Body of pancreas (tissue), 4 donors: ENCODE measurements at regions not wholly inside any gene's neighbourhood (a gene's known extent, or its start where the extent isn't known, plus 50 kb on each side); places are given as distances from the start of the nearest gene placed in this dataset.
A peak's percentile ranks its signal among the peaks of the same experiment; 100 is the strongest.

ENCODE experiments used
- ATAC-seq: fragments of 150-250 bp; one replicate; pipeline ENCODE4 v1.9.1; 2016
- DNase-seq, 4 donors: peaks; one replicate each; pipeline ENCODE4 v3.0.0-alpha.2; 2019
- H3K27ac ChIP-seq, 4 donors: fragments of 200-600 bp; sonication (generic); 1 replicate in 3 of 4; 2 replicates in 1 of 4; pipeline versions ENCODE4 v1.5.1 to v1.6.1; 2016 to 2019; ENCODE audit warnings: mild to moderate bottlenecking in 1 of 4, mixed read lengths in 1 of 4, moderate library complexity in 1 of 4
- H3K27me3 ChIP-seq, 2 donors: fragments of 200-600 bp; sonication (generic); one replicate each; pipeline ENCODE4 v1.6.0; 2016; ENCODE audit warnings: mild to moderate bottlenecking in 1 of 2
- H3K36me3 ChIP-seq, 2 donors: fragments of 200-600 bp; sonication (generic); replicated peaks in 1 of 2; 2 replicates each; pipeline ENCODE4 v1.5.1; 2016; ENCODE audit warnings: low read depth in 2 of 2; ENCODE audit not compliant: insufficient read depth in 1 of 2
- H3K4me1 ChIP-seq: fragments of 200-600 bp; sonication (generic); one replicate; pipeline ENCODE4 v1.6.0; 2016
- H3K4me3 ChIP-seq, 2 donors: fragments of 200-600 bp; sonication (generic); 1 replicate in 1 of 2; 2 replicates in 1 of 2; pipeline ENCODE4 v1.5.1; 2016 to 2019
- H3K9me3 ChIP-seq, 3 donors: fragments of 200-600 bp; sonication (generic); 1 replicate in 2 of 3; 2 replicates in 1 of 3; pipeline ENCODE4 v1.5.1; 2016
- POLR2A ChIP-seq, 3 donors: fragments of 450-650 bp; IDR thresholded peaks; one replicate each; pipeline ENCODE4 v1.6.1; 2016; ENCODE audit warnings: antibody characterized with exemption in 3 of 3, mild to moderate bottlenecking in 2 of 3
- WGBS, 2 donors: methylation state at CpG; one replicate each; pipeline ENCODE4 v1.1.5; 2017; 5-methylcytosine and 5-hydroxymethylcytosine counted together
- intact Hi-C: fragments of 100-400 bp; cut with DNase I; formaldehyde crosslinking; loops from one replicate; pipeline ENCODE4 v1.15.1; 2023
- TF ChIP-seq, protein P1 (sequence below), 7 experiments: fragments of 450-650 bp in 4 of 7; fragments of 200-600 bp in 3 of 7; sonication (generic) in 3 of 7; IDR thresholded peaks; one replicate each; pipeline ENCODE4 v1.5.1; 2016 to 2019; ENCODE audit warnings: antibody characterized with exemption in 7 of 7

DNA sequence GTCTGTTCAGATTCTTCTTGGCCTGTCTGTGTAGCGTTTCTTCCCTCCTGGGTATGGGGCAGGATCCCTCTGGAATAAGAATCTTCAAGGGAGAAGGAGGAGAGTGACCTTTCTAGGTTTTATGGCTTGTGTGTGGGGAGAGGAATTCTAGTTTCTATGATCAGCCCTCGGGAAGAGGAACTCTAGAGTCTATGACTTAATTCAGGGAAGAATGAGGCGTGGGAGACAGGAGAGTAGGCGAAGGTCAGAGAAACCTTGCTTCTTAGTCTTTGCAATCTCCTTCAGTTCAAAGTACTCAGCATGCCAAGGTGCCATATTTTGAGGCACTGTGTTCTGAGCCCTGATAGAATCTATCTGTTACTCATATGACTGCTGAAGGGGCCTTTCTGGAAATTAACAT is 99.2 kb upstream of the C3orf80 start:
- H3K27ac ChIP-seq = no peak overlapping the region
- ATAC-seq = no peak
- H3K36me3 ChIP-seq = no peaks in the 10 kb centered on the region
- no peaks in the 10 kb centered on the region for H3K4me1 ChIP-seq
- no peak overlapping the region for H3K4me3 ChIP-seq
- 60 to 70% methylated on average over 4 of the region's 4 CpGs for WGBS, 2 donors
- H3K27me3 ChIP-seq = no peaks in the 10 kb centered on the region
- no peak for TF ChIP-seq POLR2A (IDR thresholded peaks at IDR 0.05)
- TF ChIP-seq, protein P1, sequence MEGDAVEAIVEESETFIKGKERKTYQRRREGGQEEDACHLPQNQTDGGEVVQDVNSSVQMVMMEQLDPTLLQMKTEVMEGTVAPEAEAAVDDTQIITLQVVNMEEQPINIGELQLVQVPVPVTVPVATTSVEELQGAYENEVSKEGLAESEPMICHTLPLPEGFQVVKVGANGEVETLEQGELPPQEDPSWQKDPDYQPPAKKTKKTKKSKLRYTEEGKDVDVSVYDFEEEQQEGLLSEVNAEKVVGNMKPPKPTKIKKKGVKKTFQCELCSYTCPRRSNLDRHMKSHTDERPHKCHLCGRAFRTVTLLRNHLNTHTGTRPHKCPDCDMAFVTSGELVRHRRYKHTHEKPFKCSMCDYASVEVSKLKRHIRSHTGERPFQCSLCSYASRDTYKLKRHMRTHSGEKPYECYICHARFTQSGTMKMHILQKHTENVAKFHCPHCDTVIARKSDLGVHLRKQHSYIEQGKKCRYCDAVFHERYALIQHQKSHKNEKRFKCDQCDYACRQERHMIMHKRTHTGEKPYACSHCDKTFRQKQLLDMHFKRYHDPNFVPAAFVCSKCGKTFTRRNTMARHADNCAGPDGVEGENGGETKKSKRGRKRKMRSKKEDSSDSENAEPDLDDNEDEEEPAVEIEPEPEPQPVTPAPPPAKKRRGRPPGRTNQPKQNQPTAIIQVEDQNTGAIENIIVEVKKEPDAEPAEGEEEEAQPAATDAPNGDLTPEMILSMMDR (IDR thresholded peaks at IDR 0.05) = no peak
- no peaks in the 10 kb centered on the region for H3K9me3 ChIP-seq
- intact Hi-C loops = no loop called here
- no peak for DNase-seq

DNA sequence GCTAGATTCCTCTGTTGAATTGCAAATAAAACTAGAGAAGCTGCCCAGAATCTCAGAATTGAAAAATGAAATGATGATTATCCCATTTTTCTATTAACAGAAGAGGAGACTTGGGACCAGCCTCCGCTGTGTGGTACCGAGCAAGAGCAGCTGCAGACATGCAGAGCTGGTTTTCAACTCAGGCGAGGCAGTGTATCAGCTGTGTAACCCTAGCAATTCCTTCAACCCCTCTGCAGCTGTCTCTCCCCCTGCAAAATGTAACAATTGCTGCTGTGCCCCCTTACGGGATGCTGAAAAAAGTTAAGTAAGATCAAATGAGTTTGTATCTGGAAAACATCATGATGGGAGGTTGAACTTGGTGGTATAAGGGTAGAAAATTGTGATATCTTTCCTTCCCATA is 98.5 kb upstream of the C3orf80 start:
- intact Hi-C loops = no loop called here
- H3K27me3 ChIP-seq = no peaks in the 10 kb centered on the region
- ATAC-seq (no peak), DNase-seq (no peak)
- WGBS, 2 donors = 76 to 86% methylated on average over 4 of the region's 4 CpGs
- no peaks in the 10 kb centered on the region for H3K9me3 ChIP-seq
- H3K4me3 ChIP-seq = no peak overlapping the region
- no peaks in the 10 kb centered on the region for H3K4me1 ChIP-seq
- no peaks in the 10 kb centered on the region for H3K36me3 ChIP-seq
- TF ChIP-seq, protein P1 (IDR thresholded peaks at IDR 0.05) = no peak
- TF ChIP-seq POLR2A (IDR thresholded peaks at IDR 0.05) = no peak
- no peak overlapping the region for H3K27ac ChIP-seq

DNA sequence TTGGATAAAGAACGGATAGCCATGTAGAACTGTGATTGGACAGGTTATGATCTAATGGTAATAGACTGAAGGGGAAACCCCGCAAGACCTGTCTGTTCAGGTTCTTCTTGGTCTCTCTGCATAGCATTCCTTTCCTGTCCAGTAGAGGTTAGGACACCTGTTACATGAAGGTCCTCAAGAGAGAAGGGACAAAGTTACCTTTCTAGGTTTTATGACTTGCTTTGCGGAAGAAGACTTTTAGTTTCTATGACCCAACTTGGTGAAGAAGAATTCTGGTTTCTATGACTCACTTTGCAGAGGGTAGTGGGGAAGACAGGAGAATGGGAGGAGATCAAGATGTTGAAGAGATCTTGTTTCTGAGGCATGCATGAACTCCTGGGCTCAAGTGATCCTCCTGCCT is 97.9 kb upstream of the C3orf80 start:
- 83% methylated on average over 3 of the region's 3 CpGs for WGBS, 2 donors
- H3K4me3 ChIP-seq = no peak overlapping the region
- intact Hi-C loops = no loop called here

DNA sequence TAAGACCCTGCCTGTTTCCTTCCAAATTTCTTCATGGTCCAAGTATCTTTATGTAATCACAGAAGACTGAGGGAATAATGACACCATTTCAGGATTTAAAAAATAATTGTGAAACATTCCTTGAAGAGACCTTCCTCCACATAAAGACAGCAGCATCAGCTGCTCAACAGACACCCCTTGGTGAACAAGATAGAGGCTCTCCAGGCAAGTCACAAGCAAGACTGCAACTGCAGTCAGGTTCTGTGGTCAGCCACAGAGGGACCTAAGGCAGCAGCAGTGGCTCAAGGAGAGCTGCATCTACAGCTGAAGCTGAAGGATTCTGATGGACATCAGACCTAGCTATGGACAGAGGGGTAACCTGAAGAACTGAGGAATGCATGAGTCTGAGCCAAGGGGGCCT is 97.2 kb upstream of the C3orf80 start:
- H3K9me3 ChIP-seq = no peaks in the 10 kb centered on the region
- no peaks in the 10 kb centered on the region for H3K36me3 ChIP-seq
- H3K4me3 ChIP-seq = no peak overlapping the region
- no peaks in the 10 kb centered on the region for H3K4me1 ChIP-seq
- intact Hi-C loops = no loop called here
- DNase-seq (no peak), ATAC-seq (no peak)
- no peaks in the 10 kb centered on the region for H3K27me3 ChIP-seq
- H3K27ac ChIP-seq = no peak overlapping the region
- TF ChIP-seq, protein P1 (IDR thresholded peaks at IDR 0.05) = no peak
- TF ChIP-seq POLR2A (IDR thresholded peaks at IDR 0.05) = no peak

More for the DNA sequence above, 97.9 kb upstream of the C3orf80 start:
- Histone ChIP-seq H3K27me3 (no peaks in the 10 kb centered on the region), H3K36me3 (no peaks in the 10 kb centered on the region), H3K27ac (no peak overlapping the region), H3K9me3 (no peaks in the 10 kb centered on the region), H3K4me1 (no peaks in the 10 kb centered on the region)
- ATAC-seq (no peak), DNase-seq (no peak)
- no peak for TF ChIP-seq POLR2A (IDR thresholded peaks at IDR 0.05)
- TF ChIP-seq, protein P1 (IDR thresholded peaks at IDR 0.05) = no peak

DNA sequence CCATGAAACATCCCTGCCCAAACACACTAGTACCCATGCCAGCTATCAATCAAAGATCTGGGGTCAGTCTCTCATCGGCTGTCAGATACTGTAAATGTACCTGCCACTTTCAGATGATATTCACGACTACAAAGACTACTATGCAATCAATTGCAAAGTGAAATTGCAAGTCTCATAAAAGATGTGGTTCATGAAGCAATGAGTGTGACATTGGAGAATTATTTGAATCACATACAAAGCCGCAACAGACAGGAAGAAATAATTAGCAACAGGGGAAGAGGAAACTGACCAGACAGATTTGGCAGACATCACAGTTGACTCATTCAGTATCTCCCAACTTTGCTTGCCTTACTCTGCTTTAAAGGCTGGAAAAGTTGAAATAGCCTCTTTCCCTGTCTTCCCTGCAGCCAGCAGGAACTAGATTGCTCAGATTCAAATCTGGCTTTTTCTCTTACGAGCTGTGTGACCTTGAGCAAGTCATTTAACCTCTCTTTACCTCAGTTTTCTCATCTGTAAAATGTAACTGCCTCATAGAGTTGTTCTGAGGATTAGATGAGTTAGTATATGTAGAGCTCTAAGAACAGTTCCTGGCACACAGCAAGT is 95.7 kb upstream of the C3orf80 start:
- Histone ChIP-seq H3K4me3 (no peak overlapping the region), H3K4me1 (no peaks in the 10 kb centered on the region), H3K27ac (no peak overlapping the region), H3K36me3 (no peaks in the 10 kb centered on the region), H3K9me3 (no peaks in the 10 kb centered on the region), H3K27me3 (no peaks in the 10 kb centered on the region)
- TF ChIP-seq, protein P1 (IDR thresholded peaks at IDR 0.05) = no peak
- ATAC-seq = peak; percentile 27
- peak in 1 of 4 donors; percentile 43 for DNase-seq
- intact Hi-C loops = no loop called here
- WGBS, 2 donors = 24 to 31% methylated on average over 4 of the region's 4 CpGs
